Spleen (tissue), 11 donors: ENCODE measurements at regions not wholly inside any gene's neighbourhood (a gene's known extent, or its start where the extent isn't known, plus 50 kb on each side); places are given as distances from the start of the nearest gene placed in this dataset.
"Not testable (repeated sequence)": the region's sequence is repeated elsewhere in the genome, so short reads cannot be mapped to it uniquely, and the experiment has no call there.

Experiments
- DNase-seq: peaks from one replicate; pipeline ENCODE4 v3.0.0-alpha.2; 2020
- H3K27ac ChIP-seq, 8 donors: fragments of 200-600 bp; sonication (generic) in 7 of 8; 1 replicate in 4 of 8; 2 replicates in 4 of 8; pipeline versions ENCODE4 v1.5.0 to v1.8.0; 2016 to 2021; ENCODE audit warnings: inconsistent platforms in 4 of 8, mild to moderate bottlenecking in 4 of 8, moderate library complexity in 1 of 8
- H3K27me3 ChIP-seq, 7 donors: fragments of 200-600 bp; sonication (generic) in 6 of 7; replicated peaks in 1 of 7; 1 replicate in 4 of 7; 2 replicates in 3 of 7; pipeline versions ENCODE4 v1.5.0 to v1.8.0; 2016 to 2021; ENCODE audit warnings: inconsistent platforms in 3 of 7, mild to moderate bottlenecking in 1 of 7
- H3K36me3 ChIP-seq, 6 donors: fragments of 200-600 bp; sonication (generic) in 5 of 6; 1 replicate in 4 of 6; 2 replicates in 2 of 6; pipeline versions ENCODE4 v1.5.0 to v1.8.0; 2016 to 2021; ENCODE audit warnings: inconsistent platforms in 2 of 6
- H3K4me1 ChIP-seq, 6 donors: fragments of 200-600 bp; sonication (generic) in 5 of 6; 1 replicate in 3 of 6; 2 replicates in 3 of 6; pipeline versions ENCODE4 v1.5.0 to v1.8.0; 2016 to 2021; ENCODE audit warnings: inconsistent platforms in 3 of 6
- H3K4me3 ChIP-seq, 8 donors: fragments of 200-600 bp; sonication (generic) in 7 of 8; 1 replicate in 4 of 8; 2 replicates in 4 of 8; pipeline versions ENCODE4 v1.5.0 to v1.8.0; 2016 to 2021; ENCODE audit warnings: inconsistent platforms in 4 of 8, mild to moderate bottlenecking in 4 of 8, moderate library complexity in 2 of 8
- H3K9me3 ChIP-seq, 8 donors: fragments of 200-600 bp; sonication (generic) in 7 of 8; 1 replicate in 4 of 8; 2 replicates in 4 of 8; pipeline versions ENCODE4 v1.5.0 to v1.8.0; 2016 to 2021; ENCODE audit warnings: inconsistent platforms in 4 of 8
- POLR2A ChIP-seq, 3 donors: fragments of 450-650 bp; IDR thresholded peaks; one replicate each; pipeline ENCODE4 v1.5.1; 2017; ENCODE audit warnings: antibody characterized with exemption in 3 of 3, mild to moderate bottlenecking in 1 of 3
- POLR2AphosphoS5 ChIP-seq, 3 donors: sonication (generic); formaldehyde crosslinking; IDR thresholded peaks; one replicate each; pipeline ENCODE4 v1.5.1; 2017; ENCODE audit warnings: antibody characterized with exemption in 3 of 3
- WGBS, 5 donors: extraction: QIAGEN DNeasy Blood & Tissue Kit in 3 of 5; methylation state at CpG; one replicate each; pipeline versions ENCODE4 v1.1.5 to v1.1.7; 2013 to 2018; 5-methylcytosine and 5-hydroxymethylcytosine counted together
- intact Hi-C: fragments of 100-400 bp; cut with DNase I; formaldehyde crosslinking; loops from one replicate; pipeline ENCODE4 v1.15.0; 2023; ENCODE audit warnings: low total_unique reads
- TF ChIP-seq, protein P1 (sequence below), 11 experiments: fragments of 200-600 bp in 7 of 11; fragments of 450-650 bp in 4 of 11; sonication (generic) in 4 of 11; IDR thresholded peaks in 8 of 11; conservative IDR thresholded peaks in 3 of 11; 1 replicate in 7 of 11; 2 replicates in 4 of 11; pipeline versions ENCODE4 v1.4.0 to v1.8.0; 2016 to 2021; ENCODE audit warnings: antibody characterized with exemption in 11 of 11, inconsistent platforms in 4 of 11, mild to moderate bottlenecking in 1 of 11
- donor health status: healthy with polysubstance abuse.
- donor health status: DM: no; HTN: no; CAD: no; lungs with moderate emphysema.
- donor health status: DM: no; HTN: no; CAD: no.
- donor health status: Bipolar disorder and iron deficiency.
- donor health status: healthy.
- donor health status: DM: no; HTN: no; CAD: no.
- donor health status: DM: yes; HTN: yes; CAD: no.

DNA sequence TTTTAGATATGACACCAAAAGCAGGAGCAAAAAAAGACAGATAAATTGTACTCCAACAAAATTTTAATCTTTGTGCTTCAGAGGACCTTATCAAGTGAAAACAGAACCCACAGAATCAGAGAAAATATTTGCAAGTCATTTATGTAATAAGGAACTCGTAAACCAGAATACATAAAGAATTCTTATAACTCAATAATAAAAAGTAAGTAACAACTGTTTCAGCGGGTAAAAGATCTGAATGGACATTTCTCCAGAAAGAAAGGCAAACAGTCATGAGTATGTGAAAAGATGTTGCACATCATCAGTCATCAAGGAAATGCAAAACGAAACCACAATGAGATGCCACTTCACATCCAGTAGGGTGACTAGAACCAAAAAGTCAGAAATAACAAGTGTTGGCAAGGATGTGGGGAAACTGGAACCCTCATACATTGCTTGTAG is 167.7 kb upstream of the KCTD7 start:
- Histone ChIP-seq H3K36me3 (peaks cover 0 to 8% (median 0%) of the 10 kb centered on the region in 6 donors), H3K27me3 (no peaks in the 10 kb centered on the region), H3K4me1 (peaks cover 0 to 16% (median 0%) of the 10 kb centered on the region in 6 donors), H3K27ac (no peak overlapping the region), H3K4me3 (no peak overlapping the region), H3K9me3 (peaks cover 0 to 6% (median 0%) of the 10 kb centered on the region in 8 donors)
- no peak for DNase-seq
- 53 to 75% (median 60%) methylated on average over 3 of the region's 3 CpGs for WGBS, 5 donors
- intact Hi-C loops = no loop called here
- TF ChIP-seq POLR2AphosphoS5 (IDR thresholded peaks at IDR 0.05) (no peak), POLR2A (IDR thresholded peaks at IDR 0.05) (no peak)
- TF ChIP-seq, protein P1, sequence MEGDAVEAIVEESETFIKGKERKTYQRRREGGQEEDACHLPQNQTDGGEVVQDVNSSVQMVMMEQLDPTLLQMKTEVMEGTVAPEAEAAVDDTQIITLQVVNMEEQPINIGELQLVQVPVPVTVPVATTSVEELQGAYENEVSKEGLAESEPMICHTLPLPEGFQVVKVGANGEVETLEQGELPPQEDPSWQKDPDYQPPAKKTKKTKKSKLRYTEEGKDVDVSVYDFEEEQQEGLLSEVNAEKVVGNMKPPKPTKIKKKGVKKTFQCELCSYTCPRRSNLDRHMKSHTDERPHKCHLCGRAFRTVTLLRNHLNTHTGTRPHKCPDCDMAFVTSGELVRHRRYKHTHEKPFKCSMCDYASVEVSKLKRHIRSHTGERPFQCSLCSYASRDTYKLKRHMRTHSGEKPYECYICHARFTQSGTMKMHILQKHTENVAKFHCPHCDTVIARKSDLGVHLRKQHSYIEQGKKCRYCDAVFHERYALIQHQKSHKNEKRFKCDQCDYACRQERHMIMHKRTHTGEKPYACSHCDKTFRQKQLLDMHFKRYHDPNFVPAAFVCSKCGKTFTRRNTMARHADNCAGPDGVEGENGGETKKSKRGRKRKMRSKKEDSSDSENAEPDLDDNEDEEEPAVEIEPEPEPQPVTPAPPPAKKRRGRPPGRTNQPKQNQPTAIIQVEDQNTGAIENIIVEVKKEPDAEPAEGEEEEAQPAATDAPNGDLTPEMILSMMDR (IDR thresholded peaks at IDR 0.05 in 8 of 11, conservative IDR thresholded peaks at IDR 0.05 in 3 of 11) = no peak

DNA sequence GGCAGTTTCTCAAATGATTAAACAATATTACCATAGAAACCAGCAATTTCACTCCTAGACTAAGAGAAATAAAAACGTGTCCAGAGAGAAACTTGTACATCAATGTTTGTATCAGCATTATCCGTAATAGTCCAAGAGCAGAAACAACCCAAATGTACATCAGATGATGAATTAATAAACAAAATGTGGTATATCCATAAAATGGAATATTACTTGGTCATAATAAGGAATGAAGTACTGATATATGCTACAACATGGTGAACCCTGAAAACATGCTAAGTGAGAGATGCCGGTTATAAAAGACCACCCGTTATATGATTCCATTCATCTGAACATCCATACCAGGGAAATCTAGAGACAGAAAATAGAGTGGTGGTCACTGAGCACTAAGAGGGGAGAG is 167.3 kb upstream of the KCTD7 start:
- intact Hi-C loops, DNase-seq, H3K27ac ChIP-seq, H3K36me3 ChIP-seq, H3K9me3 ChIP-seq, H3K27me3 ChIP-seq, H3K4me3 ChIP-seq: not testable (repeated sequence)
- H3K4me1 ChIP-seq = peaks cover 0 to 16% (median 0%) of the 10 kb centered on the region in 6 donors
- 92 to 99% (median 95%) methylated on average over 4 of the region's 4 CpGs for WGBS, 5 donors

DNA sequence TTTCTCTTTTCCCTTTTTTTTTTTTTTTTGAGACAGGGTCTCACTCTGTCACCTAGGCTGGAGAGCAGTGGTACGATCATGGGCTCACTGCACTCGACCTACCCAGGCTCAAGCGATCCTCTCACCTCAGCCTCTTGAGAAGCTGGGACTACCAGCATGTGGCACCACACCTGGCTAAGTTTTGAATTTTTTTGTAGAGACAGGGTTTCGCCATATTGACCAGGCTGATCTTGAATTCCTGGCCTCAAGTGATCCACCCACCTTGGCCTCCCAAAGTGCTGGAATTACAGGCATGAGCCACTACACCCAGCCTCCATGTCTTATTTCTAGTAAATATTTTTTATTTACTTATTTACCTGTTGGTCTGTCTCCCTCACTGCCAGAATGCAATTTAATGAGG is 165.8 kb upstream of the KCTD7 start:
- peaks cover 0 to 16% (median 2%) of the 10 kb centered on the region in 6 donors for H3K4me1 ChIP-seq
- intact Hi-C loops, H3K27ac ChIP-seq, H3K9me3 ChIP-seq, DNase-seq, H3K4me3 ChIP-seq, H3K36me3 ChIP-seq, H3K27me3 ChIP-seq: not testable (repeated sequence)
- 94 to 100% (median 95%) methylated on average over 4 of the region's 4 CpGs for WGBS, 5 donors

DNA sequence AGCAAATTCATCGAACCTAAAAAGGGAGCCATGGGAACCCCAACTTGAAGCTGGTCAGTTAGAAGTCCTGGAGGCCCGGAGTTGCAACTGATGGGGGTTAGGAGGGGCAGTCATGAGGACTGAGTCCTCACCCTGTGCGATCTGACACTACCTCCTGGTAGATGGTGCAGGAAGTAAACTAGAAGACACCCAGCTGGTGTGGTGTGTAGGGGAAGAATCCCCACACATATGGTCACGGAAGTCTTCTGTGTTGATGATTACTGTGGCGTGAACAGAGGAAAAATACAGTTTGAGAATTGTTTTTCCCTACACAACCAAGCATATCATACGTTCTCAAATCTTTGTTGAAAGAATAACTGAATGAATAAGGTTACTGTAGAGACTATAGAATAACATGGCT is 164.6 kb upstream of the KCTD7 start:
- WGBS, 5 donors = 81 to 93% (median 87%) methylated on average over 6 of the region's 6 CpGs
- TF ChIP-seq POLR2AphosphoS5 (IDR thresholded peaks at IDR 0.05) (no peak), POLR2A (IDR thresholded peaks at IDR 0.05) (no peak)
- TF ChIP-seq, protein P1 (IDR thresholded peaks at IDR 0.05 in 8 of 11, conservative IDR thresholded peaks at IDR 0.05 in 3 of 11) = no peak
- peaks cover 0 to 6% (median 0%) of the 10 kb centered on the region in 8 donors for H3K9me3 ChIP-seq

DNA sequence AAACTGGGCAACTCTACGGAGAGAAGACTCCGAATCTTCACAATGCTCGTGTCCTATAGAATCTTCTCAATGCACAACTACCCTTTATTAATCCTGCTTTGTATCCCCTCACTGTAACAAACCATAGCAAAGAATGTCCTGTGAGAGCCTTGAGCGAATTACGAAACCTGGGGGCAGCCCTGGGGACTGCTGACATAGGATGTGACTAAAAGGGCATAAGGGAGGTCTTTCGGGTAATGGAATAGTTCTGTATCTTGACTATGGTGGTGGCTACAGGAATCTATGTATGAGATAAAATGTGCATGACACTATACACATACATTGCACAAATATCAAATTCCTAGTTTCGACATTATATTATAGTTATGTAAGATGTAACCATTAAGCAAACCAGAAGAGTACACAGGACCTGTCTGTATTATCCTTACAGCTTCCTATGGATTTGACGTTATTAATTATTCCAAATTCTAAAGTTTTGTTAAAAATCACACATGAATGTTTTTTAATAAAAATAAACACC is 162.5 kb upstream of the KCTD7 start:
- H3K9me3 ChIP-seq = peaks cover 0 to 6% (median 0%) of the 10 kb centered on the region in 8 donors
- H3K36me3 ChIP-seq = peaks cover 0 to 8% (median 0%) of the 10 kb centered on the region in 6 donors
- no peak overlapping the region for H3K27ac ChIP-seq
- H3K27me3 ChIP-seq = no peaks in the 10 kb centered on the region
- 89 to 98% (median 91%) methylated on average over 8 of the region's 8 CpGs for WGBS, 5 donors
- DNase-seq = no peak
- H3K4me3 ChIP-seq = no peak overlapping the region
- intact Hi-C loops = no loop called here
- H3K4me1 ChIP-seq = peaks cover 0 to 4% (median 0%) of the 10 kb centered on the region in 6 donors
- TF ChIP-seq, protein P1 (IDR thresholded peaks at IDR 0.05 in 8 of 11, conservative IDR thresholded peaks at IDR 0.05 in 3 of 11) = no peak
- TF ChIP-seq POLR2AphosphoS5 (IDR thresholded peaks at IDR 0.05) = no peak
- no peak for TF ChIP-seq POLR2A (IDR thresholded peaks at IDR 0.05)

More for the DNA sequence above, 164.6 kb upstream of the KCTD7 start:
- no peak for DNase-seq
- H3K27ac ChIP-seq = no peak overlapping the region
- H3K4me1 ChIP-seq = peaks cover 0 to 7% (median 2%) of the 10 kb centered on the region in 6 donors
- no peaks in the 10 kb centered on the region for H3K27me3 ChIP-seq
- no peak overlapping the region for H3K4me3 ChIP-seq
- peaks cover 0 to 8% (median 0%) of the 10 kb centered on the region in 6 donors for H3K36me3 ChIP-seq
- intact Hi-C loops = no loop called here
